ENCODE measurements at regions not wholly inside any gene's neighbourhood (a gene's known extent, or its start where the extent isn't known, plus 50 kb on each side); places are given as distances from the start of the nearest gene placed in this dataset.

- Histone ChIP-seq H3K9ac (ENCODE audit: low read depth in 2 of 2, low read length in 2 of 2) (no peak overlapping the region), H3K4me3 (no peak overlapping the region), H3K9me3 (no peaks in the 10 kb centered on the region), H3K27me3 (no peaks in the 10 kb centered on the region), H3K4me1 (no peaks in the 10 kb centered on the region), H3K27ac (no peak overlapping the region), H3K36me3 (no peaks in the 10 kb centered on the region)
- intact Hi-C loops (cut with DNase I): no loop called here
- TF ChIP-seq CTCF (IDR thresholded peaks at IDR 0.05): no peak
- DNase-seq: no peak
Measured at GRCh38 chr5:110852053-110852452, 113.2 kb downstream of the SLC25A46 start.

- Histone ChIP-seq H3K9ac (ENCODE audit: low read depth in 2 of 2, low read length in 2 of 2) (no peak overlapping the region), H3K4me3 (no peak overlapping the region), H3K9me3 (no peaks in the 10 kb centered on the region), H3K27me3 (no peaks in the 10 kb centered on the region), H3K4me1 (no peaks in the 10 kb centered on the region), H3K27ac (no peak overlapping the region), H3K36me3 (no peaks in the 10 kb centered on the region)
- TF ChIP-seq CTCF (IDR thresholded peaks at IDR 0.05): no peak
- no peak for DNase-seq
- intact Hi-C loops (cut with DNase I): no loop called here
Measured at GRCh38 chr5:110852541-110852940, 113.7 kb downstream of the SLC25A46 start.

GRCh38 chr5:110853267-110853666 is 114.5 kb downstream of the SLC25A46 start:
- no peak overlapping the region for H3K9ac ChIP-seq (ENCODE audit: low read depth in 2 of 2, low read length in 2 of 2)
- H3K4me3 ChIP-seq: no peak overlapping the region
- H3K27me3 ChIP-seq: no peaks in the 10 kb centered on the region
- no peaks in the 10 kb centered on the region for H3K36me3 ChIP-seq
- no peak overlapping the region for H3K27ac ChIP-seq
- intact Hi-C loops (cut with DNase I): no loop called here
- DNase-seq: no peak
- H3K9me3 ChIP-seq: no peaks in the 10 kb centered on the region
- H3K4me1 ChIP-seq: no peaks in the 10 kb centered on the region
- TF ChIP-seq CTCF (IDR thresholded peaks at IDR 0.05): no peak

GRCh38 chr5:110854200-110854599 is 115.4 kb downstream of the SLC25A46 start:
- no peak overlapping the region for H3K27ac ChIP-seq
- no peak overlapping the region for H3K9ac ChIP-seq (ENCODE audit: low read depth in 2 of 2, low read length in 2 of 2)
- no peaks in the 10 kb centered on the region for H3K27me3 ChIP-seq
- TF ChIP-seq CTCF (IDR thresholded peaks at IDR 0.05): no peak
- DNase-seq: no peak
- H3K4me3 ChIP-seq: no peak overlapping the region
- intact Hi-C loops (cut with DNase I): no loop called here
- no peaks in the 10 kb centered on the region for H3K9me3 ChIP-seq
- H3K4me1 ChIP-seq: no peaks in the 10 kb centered on the region
- no peaks in the 10 kb centered on the region for H3K36me3 ChIP-seq

GRCh38 chr5:110855961-110856360 is 117.2 kb downstream of the SLC25A46 start:
- Histone ChIP-seq H3K27ac (no peak overlapping the region), H3K9ac (ENCODE audit: low read depth in 2 of 2, low read length in 2 of 2) (no peak overlapping the region), H3K36me3 (no peaks in the 10 kb centered on the region), H3K4me1 (no peaks in the 10 kb centered on the region), H3K9me3 (no peaks in the 10 kb centered on the region), H3K4me3 (no peak overlapping the region), H3K27me3 (no peaks in the 10 kb centered on the region)
- DNase-seq: no peak
- no peak for TF ChIP-seq CTCF (IDR thresholded peaks at IDR 0.05)
- intact Hi-C loops (cut with DNase I): no loop called here

All from colonic mucosa (tissue), 4 donors.